GM23338 (cell line): ENCODE measurements at regions not wholly inside any gene's neighbourhood (a gene's known extent, or its start where the extent isn't known, plus 50 kb on each side); places are given as distances from the start of the nearest gene placed in this dataset.

ENCODE experiments used
- ATAC-seq: fragments of 200-7000 bp; cut with Tn5 transposase; 3 replicates; pipeline ENCODE4 v1.9.1; 2020
- DNase-seq: peaks from one replicate; pipeline ENCODE4 v3.0.0-alpha.2; 2015; ENCODE audit warnings: low spot score
- H2AFZ ChIP-seq: fragments of 200-600 bp; sonication (generic); 2 replicates; pipeline ENCODE4 v1.8.0; 2016; ENCODE audit warnings: antibody characterized with exemption, mild to moderate bottlenecking, moderate library complexity
- H3F3A ChIP-seq: fragments of 200-600 bp; sonication (generic); replicated peaks from 2 replicates; pipeline ENCODE4 v1.8.0; 2017; ENCODE audit warnings: antibody characterized with exemption, mixed run types, low read depth
- H3K27ac ChIP-seq: fragments of 200-600 bp; sonication (generic); 2 replicates; pipeline ENCODE4 v1.6.1; 2016; ENCODE audit warnings: low read depth
- H3K27me3 ChIP-seq: fragments of 200-600 bp; sonication (generic); 2 replicates; pipeline ENCODE4 v1.8.0; 2016; ENCODE audit warnings: mild to moderate bottlenecking, mixed run types, moderate library complexity; ENCODE audit not compliant: insufficient read depth
- H3K36me3 ChIP-seq: fragments of 200-600 bp; sonication (generic); 2 replicates; pipeline ENCODE4 v1.8.0; 2016; ENCODE audit warnings: mild to moderate bottlenecking; ENCODE audit not compliant: insufficient read depth
- H3K4me1 ChIP-seq: fragments of 200-600 bp; sonication (generic); 2 replicates; pipeline ENCODE4 v1.8.0; 2016; ENCODE audit warnings: mild to moderate bottlenecking, moderate library complexity; ENCODE audit not compliant: insufficient read depth
- H3K4me2 ChIP-seq: fragments of 200-600 bp; sonication (generic); 2 replicates; pipeline ENCODE4 v1.7.1; 2017; ENCODE audit warnings: mixed run types
- H3K4me3 ChIP-seq: fragments of 200-600 bp; sonication (generic); 2 replicates; pipeline ENCODE4 v1.6.1; 2016; ENCODE audit warnings: mixed run types
- H3K79me2 ChIP-seq: fragments of 200-600 bp; sonication (generic); replicated peaks from 2 replicates; pipeline ENCODE4 v1.8.0; 2017; ENCODE audit warnings: mild to moderate bottlenecking; ENCODE audit not compliant: insufficient read depth
- H3K9me2 ChIP-seq: fragments of 200-600 bp; sonication (generic); 2 replicates; pipeline ENCODE4 v1.8.0; 2017; ENCODE audit not compliant: insufficient read depth
- H4K20me1 ChIP-seq: fragments of 200-600 bp; sonication (generic); replicated peaks from 2 replicates; pipeline ENCODE4 v1.8.0; 2017; ENCODE audit warnings: mild to moderate bottlenecking; ENCODE audit not compliant: insufficient read depth
- H3K27ac Mint-ChIP-seq: 2 replicates; pipeline ENCODE4 v1.8.0; 2020; ENCODE audit warnings: inconsistent platforms, mild to moderate bottlenecking, moderate library complexity, mixed read lengths
- H3K27me3 Mint-ChIP-seq: 3 replicates; pipeline ENCODE4 v1.8.0; 2022; ENCODE audit warnings: low read depth, mild to moderate bottlenecking, moderate library complexity, mixed read lengths, inconsistent platforms; ENCODE audit not compliant: insufficient read depth, poor library complexity
- H3K36me3 Mint-ChIP-seq: 3 replicates; pipeline ENCODE4 v1.8.0; 2021; ENCODE audit warnings: low read depth, mild to moderate bottlenecking, inconsistent platforms, moderate library complexity, mixed read lengths
- H3K4me1 Mint-ChIP-seq: 3 replicates; pipeline ENCODE4 v1.8.0; 2020; ENCODE audit warnings: mild to moderate bottlenecking, inconsistent platforms, mixed read lengths
- H3K4me3 Mint-ChIP-seq: 3 replicates; pipeline ENCODE4 v1.8.0; 2021; ENCODE audit warnings: moderate library complexity, mild to moderate bottlenecking, inconsistent platforms, mixed read lengths
- H3K9me3 Mint-ChIP-seq: 3 replicates; pipeline ENCODE4 v1.8.0; 2020; ENCODE audit warnings: moderate library complexity, mild to moderate bottlenecking, inconsistent platforms, mixed read lengths
- CTCF ChIP-seq, 2 experiments: fragments of 200-600 bp in 1 of 2; sonication (generic) in 1 of 2; conservative IDR thresholded peaks; 2 replicates each; pipeline versions ENCODE4 v1.5.1 to v1.6.1; 2016 to 2017; ENCODE audit warnings: antibody characterized with exemption in 2 of 2, low read depth in 2 of 2, mild to moderate bottlenecking in 2 of 2, moderate library complexity in 1 of 2
- ETS1 ChIP-seq: IDR thresholded peaks from 2 replicates; pipeline ENCODE4 v1.6.1; 2016; ENCODE audit warnings: antibody characterized with exemption
- EZH2 ChIP-seq: fragments of 200-600 bp; sonication (generic); IDR thresholded peaks from one replicate; pipeline ENCODE4 v1.8.0; 2017; ENCODE audit warnings: antibody characterized with exemption, mild to moderate bottlenecking, low read depth; ENCODE audit not compliant: unreplicated experiment
- EZH2phosphoT487 ChIP-seq: fragments of 200-600 bp; sonication (generic); IDR thresholded peaks from one replicate; pipeline ENCODE4 v1.8.1; 2018; ENCODE audit warnings: antibody characterized with exemption; ENCODE audit not compliant: unreplicated experiment
- JUNB ChIP-seq: IDR thresholded peaks from one replicate; pipeline ENCODE4 v1.6.1; 2016; ENCODE audit warnings: antibody characterized with exemption; ENCODE audit not compliant: unreplicated experiment
- NANOG ChIP-seq: IDR thresholded peaks from 2 replicates; pipeline ENCODE4 v1.6.1; 2016; ENCODE audit warnings: antibody characterized with exemption, borderline replicate concordance
- REST ChIP-seq: IDR thresholded peaks from one replicate; pipeline ENCODE4 v1.6.1; 2018; ENCODE audit warnings: antibody characterized with exemption; ENCODE audit not compliant: unreplicated experiment
- STAT1 ChIP-seq: IDR thresholded peaks from one replicate; pipeline ENCODE4 v1.6.1; 2016; ENCODE audit warnings: antibody characterized with exemption; ENCODE audit not compliant: unreplicated experiment
- ZNF114 ChIP-seq: fragments of 250-450 bp; sonication (Bioruptor Pico); IDR thresholded peaks from 2 replicates; pipeline ENCODE4 v1.5.0; 2020; ENCODE audit warnings: mild to moderate bottlenecking, moderate library complexity
- ZNF331 ChIP-seq: fragments of 250-450 bp; sonication (Bioruptor Pico); IDR thresholded peaks from 2 replicates; pipeline ENCODE4 v1.5.0; 2020; ENCODE audit warnings: low read depth, mild to moderate bottlenecking, moderate library complexity

- H3K4me1 ChIP-seq = no peaks in the 10 kb centered on the region
- no peaks in the 10 kb centered on the region for H3F3A ChIP-seq
- DNase-seq (no peak), ATAC-seq (no peak)
- H3K79me2 ChIP-seq = no peaks in the 10 kb centered on the region
- no peak overlapping the region for H3K27ac ChIP-seq
- Mint-ChIP-seq H3K4me1 (no peaks in the 10 kb centered on the region), H3K27ac (no peak overlapping the region), H3K27me3 (peaks cover 2% of the 10 kb centered on the region), H3K9me3 (no peaks in the 10 kb centered on the region), H3K4me3 (no peak overlapping the region), H3K36me3 (no peaks in the 10 kb centered on the region)
- H3K4me3 ChIP-seq = no peak overlapping the region
- H3K27me3 ChIP-seq = no peaks in the 10 kb centered on the region
- no peaks in the 10 kb centered on the region; the same call in 1 of the 2 replicates for H3K9me2 ChIP-seq
- H4K20me1 ChIP-seq = no peaks in the 10 kb centered on the region
- peak overlapping the region; percentile 65 for H2AFZ ChIP-seq
- H3K4me2 ChIP-seq = no peak overlapping the region
- H3K36me3 ChIP-seq = no peaks in the 10 kb centered on the region
- TF ChIP-seq REST (no peak), EZH2phosphoT487 (no peak), CTCF (conservative IDR thresholded peaks at IDR 0.05; ENCODE audit: low read depth in 2 of 2) (no peak), ETS1 (no peak), ZNF114 (CRISPR knock-in tag) (no peak), STAT1 (no peak), EZH2 (no peak), NANOG (no peak), JUNB (no peak), ZNF331 (no peak)
These were observed 1418.3 kb downstream of the CDH11 start for GRCh38 chr16:63703612-63704011.
